Right lobe of liver (tissue), 6 donors: ENCODE measurements at regions not wholly inside any gene's neighbourhood (a gene's known extent, or its start where the extent isn't known, plus 50 kb on each side); places are given as distances from the start of the nearest gene placed in this dataset.
A peak's percentile ranks its signal among the peaks of the same experiment; 100 is the strongest.

Source experiments
- ATAC-seq, 4 donors: fragments of 200-7000 bp; cut with Tn5 transposase; one replicate each; pipeline ENCODE4 v1.9.1; 2020; ENCODE audit warnings: mild to moderate bottlenecking in 4 of 4, moderate library complexity in 4 of 4
- DNase-seq, 3 donors: peaks; one replicate each; pipeline ENCODE4 v3.0.0-alpha.2; 2020
- H3K27ac ChIP-seq, 3 donors: fragments of 200-600 bp; one replicate each; pipeline ENCODE4 v1.8.0; 2022
- H3K27me3 ChIP-seq, 2 donors: fragments of 200-600 bp; one replicate each; pipeline ENCODE4 v1.8.0; 2022
- H3K36me3 ChIP-seq, 4 donors: fragments of 200-600 bp; sonication (generic) in 1 of 4; one replicate each; pipeline versions ENCODE4 v1.5.1 to v1.8.0; 2017 to 2022; ENCODE audit warnings: control low read depth in 1 of 4
- H3K4me1 ChIP-seq, 4 donors: fragments of 200-600 bp; sonication (generic) in 1 of 4; one replicate each; pipeline versions ENCODE4 v1.5.1 to v1.8.0; 2017 to 2022; ENCODE audit warnings: control low read depth in 1 of 4
- H3K4me3 ChIP-seq, 3 donors: fragments of 200-600 bp; one replicate each; pipeline ENCODE4 v1.8.0; 2022
- H3K9me3 ChIP-seq, 4 donors: fragments of 200-600 bp; sonication (generic) in 1 of 4; one replicate each; pipeline versions ENCODE4 v1.5.1 to v1.8.0; 2017 to 2022; ENCODE audit warnings: control low read depth in 1 of 4
- POLR2A ChIP-seq: fragments of 450-650 bp; IDR thresholded peaks from one replicate; pipeline ENCODE4 v1.6.1; 2017; ENCODE audit warnings: antibody characterized with exemption, mild to moderate bottlenecking
- WGBS: methylation state at CpG from one replicate; pipeline ENCODE4 v1.1.6; 2018; ENCODE audit warnings: low coverage, low lambda C conversion rate; ENCODE audit not compliant: insufficient coverage; ENCODE audit errors: missing lambda C conversion rate; 5-methylcytosine and 5-hydroxymethylcytosine counted together
- intact Hi-C, 2 donors: fragments of 100-400 bp; cut with DNase I; formaldehyde crosslinking; loops; one replicate each; pipeline versions ENCODE4 v1.11.2 to v1.14.1; 2022
- TF ChIP-seq, protein P1 (sequence below), 4 donors: fragments of 200-600 bp in 3 of 4; fragments of 450-650 bp in 1 of 4; IDR thresholded peaks; one replicate each; pipeline versions ENCODE4 v1.5.1 to v1.8.0; 2016 to 2022; ENCODE audit warnings: antibody characterized with exemption in 4 of 4, mild to moderate bottlenecking in 2 of 4
- donor health status: DM: no; HTN: yes; CAD: no.
- donor health status: DM: no; HTN: no; CAD: no.
- donor health status: DM: no; HTN: no; CAD: no.
- donor health status: DM: no; HTN: yes; CAD: no.
- donor health status: DM: no; HTN: yes; CAD: no.

GRCh38 chr3:5754602-5755001, 567.1 kb downstream of the EDEM1 start:
- intact Hi-C loops: no loop called here
- ATAC-seq: peak in 2 of 4 donors; percentile 31 to 36

GRCh38 chr3:5756443-5756842, 568.9 kb downstream of the EDEM1 start:
- no peak for DNase-seq
- Histone ChIP-seq H3K9me3 (no peaks in the 10 kb centered on the region), H3K4me1 (no peaks in the 10 kb centered on the region), H3K4me3 (no peak overlapping the region), H3K36me3 (no peaks in the 10 kb centered on the region), H3K27ac (no peak overlapping the region), H3K27me3 (no peaks in the 10 kb centered on the region)
- TF ChIP-seq, protein P1, sequence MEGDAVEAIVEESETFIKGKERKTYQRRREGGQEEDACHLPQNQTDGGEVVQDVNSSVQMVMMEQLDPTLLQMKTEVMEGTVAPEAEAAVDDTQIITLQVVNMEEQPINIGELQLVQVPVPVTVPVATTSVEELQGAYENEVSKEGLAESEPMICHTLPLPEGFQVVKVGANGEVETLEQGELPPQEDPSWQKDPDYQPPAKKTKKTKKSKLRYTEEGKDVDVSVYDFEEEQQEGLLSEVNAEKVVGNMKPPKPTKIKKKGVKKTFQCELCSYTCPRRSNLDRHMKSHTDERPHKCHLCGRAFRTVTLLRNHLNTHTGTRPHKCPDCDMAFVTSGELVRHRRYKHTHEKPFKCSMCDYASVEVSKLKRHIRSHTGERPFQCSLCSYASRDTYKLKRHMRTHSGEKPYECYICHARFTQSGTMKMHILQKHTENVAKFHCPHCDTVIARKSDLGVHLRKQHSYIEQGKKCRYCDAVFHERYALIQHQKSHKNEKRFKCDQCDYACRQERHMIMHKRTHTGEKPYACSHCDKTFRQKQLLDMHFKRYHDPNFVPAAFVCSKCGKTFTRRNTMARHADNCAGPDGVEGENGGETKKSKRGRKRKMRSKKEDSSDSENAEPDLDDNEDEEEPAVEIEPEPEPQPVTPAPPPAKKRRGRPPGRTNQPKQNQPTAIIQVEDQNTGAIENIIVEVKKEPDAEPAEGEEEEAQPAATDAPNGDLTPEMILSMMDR (IDR thresholded peaks at IDR 0.05): no peak
- TF ChIP-seq POLR2A: no peak
- intact Hi-C loops: no loop called here
- 37% methylated on average over 4 of the region's 4 CpGs for WGBS
- ATAC-seq: no peak

More at GRCh38 chr3:5754602-5755001, 567.1 kb downstream of the EDEM1 start:
- 27% methylated on average over 2 of the region's 2 CpGs for WGBS
- Histone ChIP-seq H3K27ac (no peak overlapping the region), H3K9me3 (no peaks in the 10 kb centered on the region), H3K27me3 (no peaks in the 10 kb centered on the region), H3K4me3 (no peak overlapping the region), H3K4me1 (no peaks in the 10 kb centered on the region), H3K36me3 (no peaks in the 10 kb centered on the region)
- DNase-seq: no peak
- TF ChIP-seq, protein P1 (IDR thresholded peaks at IDR 0.05): no peak
- TF ChIP-seq POLR2A: no peak

DNA sequence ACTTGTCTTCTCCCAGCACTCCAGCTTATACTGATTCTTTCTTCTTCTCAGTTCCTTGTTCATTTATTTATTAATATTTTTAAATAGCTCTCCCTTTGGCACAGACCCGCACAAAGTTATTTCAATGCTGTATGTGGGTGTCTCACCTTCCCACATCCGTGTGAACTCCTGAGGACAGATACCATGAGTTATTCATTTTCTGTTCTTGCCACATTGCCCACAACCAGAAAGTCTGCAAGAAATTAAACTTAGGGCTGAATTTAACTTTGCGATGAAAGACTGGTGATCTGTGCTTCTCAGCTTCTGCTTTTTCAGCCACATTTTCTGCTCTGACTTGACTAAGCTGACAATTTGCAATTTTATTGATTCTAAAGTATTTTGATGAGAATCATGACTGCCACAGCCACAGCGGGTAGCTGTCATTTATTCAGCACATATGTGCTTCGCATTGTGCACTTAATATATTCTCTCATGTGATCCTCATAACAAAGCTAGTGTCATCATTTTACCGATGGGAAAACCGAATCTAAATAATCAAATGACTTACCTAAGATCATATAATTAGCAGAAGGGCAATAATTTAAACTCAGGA, 569.8 kb downstream of the EDEM1 start:
- no peaks in the 10 kb centered on the region for H3K36me3 ChIP-seq
- H3K27ac ChIP-seq: no peak overlapping the region
- 59% methylated on average over 7 of the region's 7 CpGs for WGBS
- H3K4me3 ChIP-seq: no peak overlapping the region
- H3K9me3 ChIP-seq: no peaks in the 10 kb centered on the region
- ATAC-seq (no peak), DNase-seq (no peak)
- H3K4me1 ChIP-seq: no peaks in the 10 kb centered on the region
- intact Hi-C loops: no loop called here
- TF ChIP-seq POLR2A: no peak
- TF ChIP-seq, protein P1 (IDR thresholded peaks at IDR 0.05): no peak
- no peaks in the 10 kb centered on the region for H3K27me3 ChIP-seq

GRCh38 chr3:5758699-5759098, 571.2 kb downstream of the EDEM1 start:
- Histone ChIP-seq H3K27me3 (no peaks in the 10 kb centered on the region), H3K4me1 (no peaks in the 10 kb centered on the region), H3K9me3 (no peaks in the 10 kb centered on the region), H3K27ac (no peak overlapping the region), H3K36me3 (no peaks in the 10 kb centered on the region), H3K4me3 (no peak overlapping the region)
- ATAC-seq (no peak), DNase-seq (no peak)
- no peak for TF ChIP-seq POLR2A
- TF ChIP-seq, protein P1 (IDR thresholded peaks at IDR 0.05): no peak
- intact Hi-C loops: no loop called here
- WGBS: 32% methylated on average over 6 of the region's 6 CpGs

- no peaks in the 10 kb centered on the region for H3K27me3 ChIP-seq
- no peak overlapping the region for H3K27ac ChIP-seq
- H3K4me3 ChIP-seq: no peak overlapping the region
- ATAC-seq (no peak), DNase-seq (no peak)
- TF ChIP-seq, protein P1 (IDR thresholded peaks at IDR 0.05): no peak
- TF ChIP-seq POLR2A: no peak
- H3K9me3 ChIP-seq: no peaks in the 10 kb centered on the region
- no peaks in the 10 kb centered on the region for H3K36me3 ChIP-seq
- H3K4me1 ChIP-seq: no peaks in the 10 kb centered on the region
- WGBS: 52% methylated on average over 3 of the region's 3 CpGs
- intact Hi-C loops: no loop called here
These were observed 575.0 kb downstream of the EDEM1 start for GRCh38 chr3:5762506-5762905.
